Tibial artery (tissue), 4 donors: ENCODE measurements at regions not wholly inside any gene's neighbourhood (a gene's known extent, or its start where the extent isn't known, plus 50 kb on each side); places are given as distances from the start of the nearest gene placed in this dataset.
"Not testable (repeated sequence)": the region's sequence is repeated elsewhere in the genome, so short reads cannot be mapped to it uniquely, and the experiment has no call there.

ENCODE experiments used
- DNase-seq, 2 donors: peaks; one replicate each; pipeline ENCODE4 v3.0.0-alpha.2; 2019
- H3K27ac ChIP-seq, 2 donors: fragments of 200-600 bp; sonication (generic) in 1 of 2; 1 replicate in 1 of 2; 2 replicates in 1 of 2; pipeline ENCODE4 v1.5.1; 2018 to 2019; ENCODE audit warnings: mild to moderate bottlenecking in 1 of 2
- H3K27me3 ChIP-seq, 2 donors: fragments of 200-600 bp; sonication (generic) in 1 of 2; one replicate each; pipeline versions ENCODE4 v1.5.1 to v1.6.0; 2016 to 2019
- H3K36me3 ChIP-seq, 3 donors: fragments of 200-600 bp; sonication (generic) in 2 of 3; one replicate each; pipeline ENCODE4 v1.5.1; 2016 to 2019; ENCODE audit warnings: mild to moderate bottlenecking in 2 of 3
- H3K4me1 ChIP-seq, 4 donors: fragments of 200-600 bp; sonication (generic) in 2 of 4; 1 replicate in 3 of 4; 2 replicates in 1 of 4; pipeline ENCODE4 v1.5.1; 2016 to 2019
- H3K4me3 ChIP-seq, 2 donors: fragments of 200-600 bp; sonication (generic) in 1 of 2; 1 replicate in 1 of 2; 2 replicates in 1 of 2; pipeline ENCODE4 v1.5.1; 2018 to 2019; ENCODE audit warnings: mild to moderate bottlenecking in 2 of 2
- H3K9me3 ChIP-seq, 3 donors: fragments of 200-600 bp; sonication (generic) in 1 of 3; one replicate each; pipeline ENCODE4 v1.5.1; 2016 to 2019
- CTCF ChIP-seq, 2 experiments: fragments of 200-600 bp in 1 of 2; fragments of 450-650 bp in 1 of 2; IDR thresholded peaks; one replicate each; pipeline ENCODE4 v1.5.1; 2017 to 2019; ENCODE audit warnings: antibody characterized with exemption in 2 of 2, mild to moderate bottlenecking in 1 of 2, moderate library complexity in 1 of 2
- intact Hi-C: fragments of 100-400 bp; cut with DNase I; formaldehyde crosslinking; loops from one replicate; pipeline ENCODE4 v1.15.0; 2023; ENCODE audit warnings: low total_unique reads

- intact Hi-C loops: no loop called here
- Histone ChIP-seq H3K4me1 (no peaks in the 10 kb centered on the region), H3K9me3 (no peaks in the 10 kb centered on the region), H3K27me3 (no peaks in the 10 kb centered on the region), H3K36me3 (no peaks in the 10 kb centered on the region), H3K4me3 (no peak overlapping the region), H3K27ac (no peak overlapping the region)
- DNase-seq: no peak
- TF ChIP-seq CTCF (IDR thresholded peaks at IDR 0.05): no peak
Measured at GRCh38 chr6:10144772-10145171, 270.1 kb downstream of the TFAP2A start.

GRCh38 chr6:10141746-10142443 is 273.0 kb downstream of the TFAP2A start:
- Histone ChIP-seq H3K9me3 (no peaks in the 10 kb centered on the region), H3K27me3 (no peaks in the 10 kb centered on the region)

GRCh38 chr6:10140824-10141223 is 274.1 kb downstream of the TFAP2A start:
- Histone ChIP-seq H3K4me1 (no peaks in the 10 kb centered on the region), H3K27me3 (no peaks in the 10 kb centered on the region), H3K36me3 (no peaks in the 10 kb centered on the region), H3K4me3 (no peak overlapping the region), H3K27ac (no peak overlapping the region), H3K9me3 (no peaks in the 10 kb centered on the region)
- intact Hi-C loops: no loop called here
- DNase-seq: no peak
- no peak for TF ChIP-seq CTCF (IDR thresholded peaks at IDR 0.05)

More at GRCh38 chr6:10141746-10142443, 273.0 kb downstream of the TFAP2A start:
- intact Hi-C loops: no loop called here
- H3K4me1 ChIP-seq: no peaks in the 10 kb centered on the region
- H3K4me3 ChIP-seq: no peak overlapping the region
- TF ChIP-seq CTCF (IDR thresholded peaks at IDR 0.05): no peak
- no peak overlapping the region for H3K27ac ChIP-seq
- no peak for DNase-seq
- H3K36me3 ChIP-seq: no peaks in the 10 kb centered on the region

GRCh38 chr6:10140136-10140535 is 274.7 kb downstream of the TFAP2A start:
- H3K36me3 ChIP-seq: no peaks in the 10 kb centered on the region
- no peaks in the 10 kb centered on the region for H3K9me3 ChIP-seq
- no peak overlapping the region for H3K4me3 ChIP-seq
- DNase-seq: no peak
- no peak overlapping the region for H3K27ac ChIP-seq
- no peak for TF ChIP-seq CTCF (IDR thresholded peaks at IDR 0.05)
- intact Hi-C loops: no loop called here
- H3K27me3 ChIP-seq: no peaks in the 10 kb centered on the region
- no peaks in the 10 kb centered on the region for H3K4me1 ChIP-seq

GRCh38 chr6:10138917-10139316 is 276.0 kb downstream of the TFAP2A start:
- Histone ChIP-seq H3K9me3 (no peaks in the 10 kb centered on the region), H3K36me3 (no peaks in the 10 kb centered on the region), H3K27ac (no peak overlapping the region), H3K4me3 (no peak overlapping the region), H3K4me1 (no peaks in the 10 kb centered on the region), H3K27me3 (no peaks in the 10 kb centered on the region)
- no peak for TF ChIP-seq CTCF (IDR thresholded peaks at IDR 0.05)
- DNase-seq: no peak
- intact Hi-C loops: no loop called here

GRCh38 chr6:10136636-10137035 is 278.2 kb downstream of the TFAP2A start:
- no peaks in the 10 kb centered on the region for H3K36me3 ChIP-seq
- no peaks in the 10 kb centered on the region for H3K4me1 ChIP-seq
- DNase-seq: no peak
- H3K4me3 ChIP-seq: no peak overlapping the region
- TF ChIP-seq CTCF (IDR thresholded peaks at IDR 0.05): no peak
- H3K9me3 ChIP-seq: no peaks in the 10 kb centered on the region
- no peaks in the 10 kb centered on the region for H3K27me3 ChIP-seq
- intact Hi-C loops: no loop called here
- H3K27ac ChIP-seq: no peak overlapping the region

GRCh38 chr6:10134185-10134584 is 280.7 kb downstream of the TFAP2A start:
- H3K36me3 ChIP-seq, intact Hi-C loops, DNase-seq: not testable (repeated sequence)

More at GRCh38 chr6:10134185-10134584, 280.7 kb downstream of the TFAP2A start:
- not testable (repeated sequence) for H3K4me3 ChIP-seq, H3K4me1 ChIP-seq, H3K27me3 ChIP-seq, H3K9me3 ChIP-seq, H3K27ac ChIP-seq
